Activated CD8-positive, alpha-beta memory T cell treated with anti-CD3 and anti-CD28 coated beads for 36 hours (primary cell): ENCODE measurements at regions not wholly inside any gene's neighbourhood (a gene's known extent, or its start where the extent isn't known, plus 50 kb on each side); places are given as distances from the start of the nearest gene placed in this dataset.

Experiments used
- CTCF ChIA-PET: fragments of 350-600 bp; sonication (Branson Sonifier 250); formaldehyde crosslinking; loops from one replicate; lab custom pipeline; 2021; ENCODE audit warnings: antibody characterized with exemption; lab: Charles Lee
- POLR2A ChIA-PET: fragments of 350-600 bp; sonication (Branson Sonifier 250); formaldehyde crosslinking; loops from one replicate; lab custom pipeline; 2021; ENCODE audit warnings: antibody characterized with exemption; lab: Charles Lee

GRCh38 chr12:38998887-38999482 lies 93.6 kb upstream of the CPNE8 start:
- ChIA-PET CTCF (no interaction called here), POLR2A (no interaction called here)

- POLR2A ChIA-PET = no interaction called here
These were observed 89.9 kb upstream of the CPNE8 start for GRCh38 chr12:38995249-38995648.

GRCh38 chr12:38985961-38986360 lies 80.6 kb upstream of the CPNE8 start:
- POLR2A ChIA-PET = no interaction called here
- CTCF ChIA-PET = no interaction called here

More at GRCh38 chr12:38995249-38995648, 89.9 kb upstream of the CPNE8 start:
- CTCF ChIA-PET = no interaction called here

- ChIA-PET CTCF (no interaction called here), POLR2A (no interaction called here)
These were observed 79.0 kb upstream of the CPNE8 start for GRCh38 chr12:38984388-38984787.

GRCh38 chr12:38983117-38983571 lies 77.8 kb upstream of the CPNE8 start:
- ChIA-PET POLR2A (no interaction called here), CTCF (no interaction called here)

- ChIA-PET CTCF (no interaction called here), POLR2A (no interaction called here)
These were observed 71.7 kb upstream of the CPNE8 start for GRCh38 chr12:38977132-38977531.

GRCh38 chr12:38969706-38970105 lies 64.3 kb upstream of the CPNE8 start:
- POLR2A ChIA-PET = no interaction called here
- CTCF ChIA-PET = no interaction called here

GRCh38 chr12:38961683-38962082 lies 56.3 kb upstream of the CPNE8 start:
- CTCF ChIA-PET = no interaction called here
- POLR2A ChIA-PET = no interaction called here

- CTCF ChIA-PET = no interaction called here
- POLR2A ChIA-PET = no interaction called here
These were observed 55.6 kb upstream of the CPNE8 start for GRCh38 chr12:38961012-38961411.

GRCh38 chr12:38956337-38956736 lies 50.9 kb upstream of the CPNE8 start:
- CTCF ChIA-PET = no interaction called here
- POLR2A ChIA-PET = no interaction called here
